Embryonic facial prominence (tissue), 1 donor: ENCODE measurements at regions not wholly inside any gene's neighbourhood (a gene's known extent, or its start where the extent isn't known, plus 50 kb on each side); places are given as distances from the start of the nearest gene placed in this dataset.

Source experiments
- DNase-seq: peaks from one replicate; pipeline ENCODE4 v3.0.0-alpha.2; 2016; ENCODE audit errors: extremely low spot score

DNA sequence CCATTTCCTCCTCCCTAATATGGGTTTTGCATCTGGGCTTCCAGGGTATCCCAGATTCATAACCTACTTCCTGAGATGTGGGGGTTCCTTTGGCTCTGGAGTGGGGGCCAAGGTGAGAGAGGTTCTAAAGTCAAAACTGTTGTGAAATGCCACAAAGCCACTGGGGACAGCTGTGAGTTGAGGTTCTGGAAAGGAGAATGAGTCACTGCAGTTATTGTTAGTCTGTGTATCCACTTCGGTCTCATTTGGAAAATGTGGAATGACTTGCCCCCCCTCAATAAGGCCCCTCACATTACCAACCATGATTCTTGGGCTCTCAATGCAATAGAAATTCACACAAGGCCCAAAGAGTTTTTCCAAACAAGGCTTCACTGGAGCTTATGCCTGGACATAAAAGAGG, 51.1 kb upstream of the LGALSL start:
- DNase-seq: no peak

DNA sequence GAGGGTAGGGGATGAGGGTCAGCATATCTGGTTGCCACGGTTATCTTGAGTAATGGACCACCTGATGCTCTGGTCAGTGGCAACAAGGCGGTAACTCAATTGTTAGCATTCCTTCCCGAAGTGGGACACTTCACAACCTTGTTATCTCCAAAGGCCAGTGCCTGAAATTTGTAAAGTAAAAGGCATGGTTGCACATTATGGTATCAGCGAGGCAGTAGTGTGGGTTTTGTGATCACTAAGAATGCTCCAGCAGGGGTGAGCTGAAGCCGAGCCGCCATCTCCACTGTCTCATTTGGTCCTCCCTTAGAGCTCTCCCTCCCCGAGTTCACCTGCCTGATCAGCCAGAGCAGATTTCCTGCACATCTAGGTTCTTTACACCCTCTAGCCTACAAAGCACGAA, 50.5 kb upstream of the LGALSL start:
- DNase-seq: no peak

DNA sequence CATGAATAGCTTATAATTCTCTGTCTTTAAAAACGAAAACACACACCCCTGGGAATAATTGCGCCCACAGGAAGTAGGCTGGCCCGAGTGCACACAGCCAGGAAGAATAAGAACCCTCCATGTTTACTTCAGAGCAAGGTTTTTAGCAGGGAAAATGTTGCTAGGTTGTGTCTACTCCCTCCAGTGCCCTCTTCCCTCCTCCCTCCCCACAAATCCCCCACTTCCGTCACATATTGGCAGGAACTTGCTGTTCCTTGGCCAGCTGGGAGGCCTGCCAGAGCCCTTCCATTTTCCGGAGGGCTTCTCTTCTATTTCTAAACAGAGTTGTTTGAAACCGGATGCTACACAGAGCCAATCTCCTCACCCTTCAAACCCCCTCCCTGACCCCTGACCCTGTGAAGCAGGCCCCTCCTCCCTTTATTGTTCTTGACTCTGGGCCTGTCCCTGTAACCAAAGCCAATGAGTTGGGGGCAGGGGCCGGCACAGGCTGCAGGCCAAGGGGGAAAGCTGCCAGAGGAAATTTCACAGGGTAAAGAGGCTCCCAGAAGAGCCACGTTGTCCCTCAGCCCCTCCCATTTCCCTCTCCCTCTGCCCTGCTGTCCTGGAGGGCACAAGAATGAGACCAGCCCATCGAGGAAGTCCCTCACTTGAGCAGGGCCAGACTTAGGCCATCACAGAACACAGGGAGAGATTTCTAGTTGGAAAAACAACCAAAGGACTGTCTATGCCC, 49.8 kb upstream of the LGALSL start:
- peak; percentile 73 for DNase-seq
